Gastroesophageal sphincter (tissue), 4 donors: ENCODE measurements at regions not wholly inside any gene's neighbourhood (a gene's known extent, or its start where the extent isn't known, plus 50 kb on each side); places are given as distances from the start of the nearest gene placed in this dataset.

Experiments used
- ATAC-seq: fragments of 150-250 bp; one replicate; pipeline ENCODE4 v1.9.1; 2016; ENCODE audit warnings: mild to moderate bottlenecking, moderate library complexity
- H3K27ac ChIP-seq, 4 donors: fragments of 200-600 bp; sonication (generic) in 3 of 4; 1 replicate in 3 of 4; 2 replicates in 1 of 4; pipeline ENCODE4 v1.5.1; 2016 to 2019
- H3K27me3 ChIP-seq: fragments of 200-600 bp; sonication (generic); one replicate; pipeline ENCODE4 v1.5.1; 2019
- H3K36me3 ChIP-seq, 2 donors: fragments of 200-600 bp; sonication (generic); one replicate each; pipeline ENCODE4 v1.5.1; 2019; ENCODE audit warnings: control low read depth in 1 of 2
- H3K4me1 ChIP-seq, 3 donors: fragments of 200-600 bp; sonication (generic); 1 replicate in 2 of 3; 2 replicates in 1 of 3; pipeline ENCODE4 v1.5.1; 2016 to 2019; ENCODE audit warnings: control low read depth in 2 of 3
- H3K4me3 ChIP-seq, 2 donors: fragments of 200-600 bp; sonication (generic); one replicate each; pipeline ENCODE4 v1.5.1; 2019; ENCODE audit warnings: mild to moderate bottlenecking in 1 of 2, moderate library complexity in 1 of 2
- H3K9me3 ChIP-seq, 3 donors: fragments of 200-600 bp; sonication (generic); one replicate each; pipeline ENCODE4 v1.5.1; 2017 to 2019; ENCODE audit warnings: control low read depth in 2 of 3
- EP300 ChIP-seq: sonication (generic); formaldehyde crosslinking; IDR thresholded peaks from one replicate; pipeline ENCODE4 v1.6.1; 2017; ENCODE audit warnings: antibody characterized with exemption, mild to moderate bottlenecking
- POLR2A ChIP-seq, 2 donors: fragments of 450-650 bp; IDR thresholded peaks; one replicate each; pipeline ENCODE4 v1.6.1; 2017; ENCODE audit warnings: antibody characterized with exemption in 2 of 2, mild to moderate bottlenecking in 2 of 2, moderate library complexity in 1 of 2
- POLR2AphosphoS5 ChIP-seq: sonication (generic); formaldehyde crosslinking; IDR thresholded peaks from one replicate; pipeline ENCODE4 v1.6.1; 2017; ENCODE audit warnings: antibody characterized with exemption
- WGBS, 2 donors: methylation state at CpG; one replicate each; pipeline ENCODE4 v1.1.5; 2018; ENCODE audit warnings: low coverage in 1 of 2; 5-methylcytosine and 5-hydroxymethylcytosine counted together
- TF ChIP-seq, protein P1 (sequence below), 4 experiments: fragments of 200-600 bp in 2 of 4; fragments of 450-650 bp in 2 of 4; sonication (generic) in 1 of 4; IDR thresholded peaks; one replicate each; pipeline ENCODE4 v1.5.1; 2017 to 2019; ENCODE audit warnings: antibody characterized with exemption in 4 of 4, mild to moderate bottlenecking in 2 of 4, moderate library complexity in 2 of 4

DNA sequence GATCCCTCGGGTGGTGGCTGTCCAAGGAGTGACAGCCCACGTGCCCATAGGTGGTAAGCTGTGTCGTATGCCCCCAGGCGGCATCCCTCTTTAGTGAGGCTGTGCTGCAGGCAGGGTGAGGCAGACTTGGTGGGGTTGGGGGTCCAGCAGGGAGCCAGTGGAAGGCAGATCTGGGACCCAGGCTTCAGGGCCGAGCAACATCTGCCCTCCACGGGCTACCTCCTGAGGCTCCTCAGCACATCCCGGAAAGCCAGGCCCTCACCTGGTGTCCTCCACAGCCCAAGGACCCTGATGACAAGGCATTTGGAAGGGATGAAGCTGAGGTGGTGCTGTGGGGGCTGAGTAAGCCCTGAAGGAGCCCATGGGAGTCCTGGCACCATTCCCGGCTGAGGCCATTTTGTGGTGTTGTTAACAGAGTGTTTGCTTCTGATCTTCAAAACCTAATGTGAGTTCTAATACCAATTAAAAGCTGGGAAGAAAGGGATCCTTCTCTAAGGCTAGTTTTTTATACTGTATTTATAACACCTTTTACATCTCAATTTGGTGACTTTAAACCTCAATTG is 295.8 kb upstream of the IRX2 start:
- 82 to 83% methylated on average over 1 of the region's 8 CpGs for WGBS, 2 donors
- no peaks in the 10 kb centered on the region for H3K4me1 ChIP-seq
- no peaks in the 10 kb centered on the region for H3K36me3 ChIP-seq
- no peak overlapping the region for H3K4me3 ChIP-seq
- no peak for ATAC-seq
- no peak for TF ChIP-seq EP300
- TF ChIP-seq, protein P1, sequence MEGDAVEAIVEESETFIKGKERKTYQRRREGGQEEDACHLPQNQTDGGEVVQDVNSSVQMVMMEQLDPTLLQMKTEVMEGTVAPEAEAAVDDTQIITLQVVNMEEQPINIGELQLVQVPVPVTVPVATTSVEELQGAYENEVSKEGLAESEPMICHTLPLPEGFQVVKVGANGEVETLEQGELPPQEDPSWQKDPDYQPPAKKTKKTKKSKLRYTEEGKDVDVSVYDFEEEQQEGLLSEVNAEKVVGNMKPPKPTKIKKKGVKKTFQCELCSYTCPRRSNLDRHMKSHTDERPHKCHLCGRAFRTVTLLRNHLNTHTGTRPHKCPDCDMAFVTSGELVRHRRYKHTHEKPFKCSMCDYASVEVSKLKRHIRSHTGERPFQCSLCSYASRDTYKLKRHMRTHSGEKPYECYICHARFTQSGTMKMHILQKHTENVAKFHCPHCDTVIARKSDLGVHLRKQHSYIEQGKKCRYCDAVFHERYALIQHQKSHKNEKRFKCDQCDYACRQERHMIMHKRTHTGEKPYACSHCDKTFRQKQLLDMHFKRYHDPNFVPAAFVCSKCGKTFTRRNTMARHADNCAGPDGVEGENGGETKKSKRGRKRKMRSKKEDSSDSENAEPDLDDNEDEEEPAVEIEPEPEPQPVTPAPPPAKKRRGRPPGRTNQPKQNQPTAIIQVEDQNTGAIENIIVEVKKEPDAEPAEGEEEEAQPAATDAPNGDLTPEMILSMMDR (IDR thresholded peaks at IDR 0.05), result no peak
- TF ChIP-seq POLR2A (IDR thresholded peaks at IDR 0.05), result no peak
- no peak for TF ChIP-seq POLR2AphosphoS5
- H3K27ac ChIP-seq, result no peak overlapping the region
- H3K27me3 ChIP-seq, result peaks cover 7% of the 10 kb centered on the region
- no peaks in the 10 kb centered on the region for H3K9me3 ChIP-seq

- ATAC-seq, result no peak
- Histone ChIP-seq H3K36me3 (no peaks in the 10 kb centered on the region), H3K4me3 (no peak overlapping the region), H3K27me3 (peaks cover 7% of the 10 kb centered on the region), H3K9me3 (no peaks in the 10 kb centered on the region), H3K27ac (no peak overlapping the region), H3K4me1 (no peaks in the 10 kb centered on the region)
- TF ChIP-seq POLR2A (IDR thresholded peaks at IDR 0.05) (no peak), EP300 (no peak), POLR2AphosphoS5 (no peak)
- TF ChIP-seq, protein P1 (IDR thresholded peaks at IDR 0.05), result no peak
Measured at GRCh38 chr5:3043600-3043999, 292.1 kb upstream of the IRX2 start.

- H3K36me3 ChIP-seq, result no peaks in the 10 kb centered on the region
- H3K27me3 ChIP-seq, result no peaks in the 10 kb centered on the region
- no peak overlapping the region for H3K4me3 ChIP-seq
- TF ChIP-seq, protein P1 (IDR thresholded peaks at IDR 0.05), result no peak
- no peak for TF ChIP-seq POLR2AphosphoS5
- no peak for TF ChIP-seq EP300
- TF ChIP-seq POLR2A (IDR thresholded peaks at IDR 0.05), result no peak
- no peaks in the 10 kb centered on the region for H3K4me1 ChIP-seq
- ATAC-seq, result no peak
- WGBS, 2 donors, result 38 to 42% methylated on average over 4 of the region's 4 CpGs
- H3K27ac ChIP-seq, result no peak overlapping the region
- H3K9me3 ChIP-seq, result no peaks in the 10 kb centered on the region
Measured at GRCh38 chr5:3041001-3041400, 289.5 kb upstream of the IRX2 start.

GRCh38 chr5:3036041-3036788 is 284.7 kb upstream of the IRX2 start:
- no peak for TF ChIP-seq POLR2A (IDR thresholded peaks at IDR 0.05)
- TF ChIP-seq POLR2AphosphoS5, result no peak
- TF ChIP-seq, protein P1 (IDR thresholded peaks at IDR 0.05), result no peak
- TF ChIP-seq EP300, result no peak
- H3K36me3 ChIP-seq, result no peaks in the 10 kb centered on the region
- H3K27ac ChIP-seq, result no peak overlapping the region
- no peak overlapping the region for H3K4me3 ChIP-seq
- WGBS, 2 donors, result 80 to 84% methylated on average over 1 to 4 of the region's 14 CpGs
- no peak for ATAC-seq
- H3K9me3 ChIP-seq, result no peaks in the 10 kb centered on the region
- no peaks in the 10 kb centered on the region for H3K4me1 ChIP-seq
- no peaks in the 10 kb centered on the region for H3K27me3 ChIP-seq

GRCh38 chr5:3035452-3035851 is 284.0 kb upstream of the IRX2 start:
- WGBS, 2 donors, result 88 to 94% methylated on average over 2 to 4 of the region's 5 CpGs
- Histone ChIP-seq H3K27ac (no peak overlapping the region), H3K36me3 (no peaks in the 10 kb centered on the region), H3K4me1 (no peaks in the 10 kb centered on the region), H3K9me3 (no peaks in the 10 kb centered on the region), H3K27me3 (no peaks in the 10 kb centered on the region), H3K4me3 (no peak overlapping the region)
- TF ChIP-seq, protein P1 (IDR thresholded peaks at IDR 0.05), result no peak
- TF ChIP-seq POLR2A (IDR thresholded peaks at IDR 0.05) (no peak), POLR2AphosphoS5 (no peak), EP300 (no peak)
- ATAC-seq, result no peak
